Testis (tissue), 2 donors: ENCODE measurements at regions not wholly inside any gene's neighbourhood (a gene's known extent, or its start where the extent isn't known, plus 50 kb on each side); places are given as distances from the start of the nearest gene placed in this dataset.
"Not testable (repeated sequence)": the region's sequence is repeated elsewhere in the genome, so short reads cannot be mapped to it uniquely, and the experiment has no call there.

ENCODE experiments used
- DNase-seq: peaks from one replicate; pipeline ENCODE4 v3.0.0-alpha.2; 2019
- H3K27ac ChIP-seq, 2 donors: fragments of 200-600 bp; sonication (generic); one replicate each; pipeline ENCODE4 v1.5.1; 2019
- H3K27me3 ChIP-seq: fragments of 200-600 bp; sonication (generic); one replicate; pipeline ENCODE4 v1.5.1; 2019
- H3K36me3 ChIP-seq: fragments of 200-600 bp; sonication (generic); one replicate; pipeline ENCODE4 v1.5.1; 2017; ENCODE audit warnings: low read depth; ENCODE audit errors: missing control alignments
- H3K4me1 ChIP-seq: fragments of 200-600 bp; sonication (generic); one replicate; pipeline ENCODE4 v1.5.1; 2019
- H3K4me3 ChIP-seq, 2 donors: fragments of 200-600 bp; sonication (generic); one replicate each; pipeline ENCODE4 v1.5.1; 2017 to 2019
- H3K9me3 ChIP-seq: fragments of 200-600 bp; sonication (generic); one replicate; pipeline ENCODE4 v1.5.1; 2017
- CTCF ChIP-seq, 3 experiments: fragments of 450-650 bp in 2 of 3; fragments of 200-600 bp in 1 of 3; sonication (generic) in 1 of 3; IDR thresholded peaks; one replicate each; pipeline ENCODE4 v1.5.1; 2016 to 2019; ENCODE audit warnings: antibody characterized with exemption in 3 of 3, mild to moderate bottlenecking in 2 of 3, moderate library complexity in 1 of 3
- POLR2A ChIP-seq: fragments of 450-650 bp; IDR thresholded peaks from one replicate; pipeline ENCODE4 v1.6.1; 2017; ENCODE audit warnings: antibody characterized with exemption, mild to moderate bottlenecking, moderate library complexity
- WGBS, 2 donors: methylation state at CpG; one replicate each; pipeline ENCODE4 v1.1.5; 2018; 5-methylcytosine and 5-hydroxymethylcytosine counted together
- intact Hi-C: fragments of 100-400 bp; cut with DNase I; formaldehyde crosslinking; loops from one replicate; pipeline ENCODE4 v1.15.1; 2023; ENCODE audit warnings: low total_unique reads

- no peak overlapping the region for H3K4me3 ChIP-seq
- intact Hi-C loops = no loop called here
- H3K9me3 ChIP-seq = no peaks in the 10 kb centered on the region
- H3K27ac ChIP-seq = no peak overlapping the region
- no peak for DNase-seq
- no peaks in the 10 kb centered on the region for H3K27me3 ChIP-seq
- TF ChIP-seq CTCF (IDR thresholded peaks at IDR 0.05) = no peak
- TF ChIP-seq POLR2A = no peak
- H3K4me1 ChIP-seq = no peaks in the 10 kb centered on the region
- H3K36me3 ChIP-seq = no peaks in the 10 kb centered on the region
Measured at GRCh38 chr1:245000872-245001188, 136.5 kb upstream of the HNRNPU start.

- H3K27ac ChIP-seq, H3K27me3 ChIP-seq, intact Hi-C loops, H3K4me1 ChIP-seq, H3K9me3 ChIP-seq, H3K36me3 ChIP-seq, H3K4me3 ChIP-seq, DNase-seq: not testable (repeated sequence)
- WGBS, 2 donors = 90 to 97% methylated on average over 3 of the region's 3 CpGs
Measured at GRCh38 chr1:244999644-245000043, 135.3 kb upstream of the HNRNPU start.

GRCh38 chr1:244998717-244999346, 134.5 kb upstream of the HNRNPU start:
- Histone ChIP-seq H3K9me3 (no peaks in the 10 kb centered on the region), H3K27me3 (no peaks in the 10 kb centered on the region), H3K4me1 (no peaks in the 10 kb centered on the region), H3K27ac (no peak overlapping the region), H3K36me3 (no peaks in the 10 kb centered on the region), H3K4me3 (no peak overlapping the region)
- WGBS, 2 donors = 85 to 100% methylated on average over 1 of the region's 1 CpG
- intact Hi-C loops = no loop called here
- TF ChIP-seq POLR2A (no peak), CTCF (IDR thresholded peaks at IDR 0.05) (no peak)
- no peak for DNase-seq

GRCh38 chr1:244995602-244996400, 131.5 kb upstream of the HNRNPU start:
- 96 to 97% methylated on average over 11 of the region's 11 CpGs for WGBS, 2 donors
- no peak for TF ChIP-seq CTCF (IDR thresholded peaks at IDR 0.05)
- TF ChIP-seq POLR2A = no peak
- Histone ChIP-seq H3K36me3 (no peaks in the 10 kb centered on the region), H3K4me3 (no peak overlapping the region), H3K27ac (no peak overlapping the region), H3K9me3 (no peaks in the 10 kb centered on the region), H3K27me3 (no peaks in the 10 kb centered on the region), H3K4me1 (no peaks in the 10 kb centered on the region)
- DNase-seq = no peak
- intact Hi-C loops = no loop called here

GRCh38 chr1:244992833-244993232, 128.5 kb upstream of the HNRNPU start:
- Histone ChIP-seq H3K27me3 (no peaks in the 10 kb centered on the region), H3K4me3 (no peak overlapping the region), H3K27ac (no peak overlapping the region), H3K36me3 (no peaks in the 10 kb centered on the region), H3K9me3 (no peaks in the 10 kb centered on the region), H3K4me1 (no peaks in the 10 kb centered on the region)
- no peak for TF ChIP-seq CTCF (IDR thresholded peaks at IDR 0.05)
- no peak for TF ChIP-seq POLR2A
- intact Hi-C loops = no loop called here
- WGBS, 2 donors = 0 to 66% methylated on average over 1 of the region's 1 CpG
- no peak for DNase-seq
